ENCODE measurements at regions not wholly inside any gene's neighbourhood (a gene's known extent, or its start where the extent isn't known, plus 50 kb on each side); places are given as distances from the start of the nearest gene placed in this dataset.

GRCh38 chr2:215207041-215207440, 68.6 kb upstream of the ABCA12 start:
- TF ChIP-seq EZH2phosphoT487 (IDR thresholded peaks at IDR 0.05): no peak
- TF ChIP-seq, protein P1, sequence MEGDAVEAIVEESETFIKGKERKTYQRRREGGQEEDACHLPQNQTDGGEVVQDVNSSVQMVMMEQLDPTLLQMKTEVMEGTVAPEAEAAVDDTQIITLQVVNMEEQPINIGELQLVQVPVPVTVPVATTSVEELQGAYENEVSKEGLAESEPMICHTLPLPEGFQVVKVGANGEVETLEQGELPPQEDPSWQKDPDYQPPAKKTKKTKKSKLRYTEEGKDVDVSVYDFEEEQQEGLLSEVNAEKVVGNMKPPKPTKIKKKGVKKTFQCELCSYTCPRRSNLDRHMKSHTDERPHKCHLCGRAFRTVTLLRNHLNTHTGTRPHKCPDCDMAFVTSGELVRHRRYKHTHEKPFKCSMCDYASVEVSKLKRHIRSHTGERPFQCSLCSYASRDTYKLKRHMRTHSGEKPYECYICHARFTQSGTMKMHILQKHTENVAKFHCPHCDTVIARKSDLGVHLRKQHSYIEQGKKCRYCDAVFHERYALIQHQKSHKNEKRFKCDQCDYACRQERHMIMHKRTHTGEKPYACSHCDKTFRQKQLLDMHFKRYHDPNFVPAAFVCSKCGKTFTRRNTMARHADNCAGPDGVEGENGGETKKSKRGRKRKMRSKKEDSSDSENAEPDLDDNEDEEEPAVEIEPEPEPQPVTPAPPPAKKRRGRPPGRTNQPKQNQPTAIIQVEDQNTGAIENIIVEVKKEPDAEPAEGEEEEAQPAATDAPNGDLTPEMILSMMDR (IDR thresholded peaks at IDR 0.05): no peak

All from neural progenitor cell (in vitro differentiated cells).